ENCODE measurements at regions not wholly inside any gene's neighbourhood (a gene's known extent, or its start where the extent isn't known, plus 50 kb on each side); places are given as distances from the start of the nearest gene placed in this dataset.

DNA sequence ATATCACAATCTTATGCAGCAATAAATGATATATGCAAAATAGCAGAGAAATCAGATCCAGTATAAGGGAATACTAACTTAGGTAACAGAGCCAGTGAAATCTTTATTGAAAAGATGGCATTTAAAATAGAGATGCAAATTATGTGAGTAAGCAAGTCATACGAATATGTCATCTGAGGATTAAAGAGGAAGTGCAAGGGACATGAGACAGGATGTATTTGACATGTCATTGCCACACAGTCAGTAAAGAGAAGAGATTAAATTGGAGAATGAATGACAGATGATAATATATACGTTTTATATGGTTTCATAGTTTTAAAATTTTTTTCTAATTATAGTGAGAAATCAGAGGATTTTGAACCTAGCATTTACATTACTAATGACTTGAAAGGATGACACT lies 426.4 kb downstream of the SLITRK5 start:
- no peak overlapping the region for H3K27ac ChIP-seq
- no peaks in the 10 kb centered on the region for H3K36me3 ChIP-seq
- no peak overlapping the region for H3K4me3 ChIP-seq
- H3K27me3 ChIP-seq (replicated peaks; ENCODE audit: insufficient read depth), result no peaks in the 10 kb centered on the region
- ATAC-seq (ENCODE audit: insufficient number of reproducible peaks, low FRiP score, low read depth), result no peak
- DNase-seq (ENCODE audit: low spot score), result no peak
- no peaks in the 10 kb centered on the region for H3K9me3 ChIP-seq
- TF ChIP-seq, protein P1, sequence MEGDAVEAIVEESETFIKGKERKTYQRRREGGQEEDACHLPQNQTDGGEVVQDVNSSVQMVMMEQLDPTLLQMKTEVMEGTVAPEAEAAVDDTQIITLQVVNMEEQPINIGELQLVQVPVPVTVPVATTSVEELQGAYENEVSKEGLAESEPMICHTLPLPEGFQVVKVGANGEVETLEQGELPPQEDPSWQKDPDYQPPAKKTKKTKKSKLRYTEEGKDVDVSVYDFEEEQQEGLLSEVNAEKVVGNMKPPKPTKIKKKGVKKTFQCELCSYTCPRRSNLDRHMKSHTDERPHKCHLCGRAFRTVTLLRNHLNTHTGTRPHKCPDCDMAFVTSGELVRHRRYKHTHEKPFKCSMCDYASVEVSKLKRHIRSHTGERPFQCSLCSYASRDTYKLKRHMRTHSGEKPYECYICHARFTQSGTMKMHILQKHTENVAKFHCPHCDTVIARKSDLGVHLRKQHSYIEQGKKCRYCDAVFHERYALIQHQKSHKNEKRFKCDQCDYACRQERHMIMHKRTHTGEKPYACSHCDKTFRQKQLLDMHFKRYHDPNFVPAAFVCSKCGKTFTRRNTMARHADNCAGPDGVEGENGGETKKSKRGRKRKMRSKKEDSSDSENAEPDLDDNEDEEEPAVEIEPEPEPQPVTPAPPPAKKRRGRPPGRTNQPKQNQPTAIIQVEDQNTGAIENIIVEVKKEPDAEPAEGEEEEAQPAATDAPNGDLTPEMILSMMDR (IDR thresholded peaks at IDR 0.05), result no peak
- no peaks in the 10 kb centered on the region for H3K4me1 ChIP-seq (ENCODE audit: control insufficient read depth in 1 of 2, low read depth in 2 of 2)

GRCh38 chr13:88103824-88104223 lies 432.7 kb downstream of the SLITRK5 start:
- DNase-seq (ENCODE audit: low spot score), result no peak
- Histone ChIP-seq H3K27ac (peak overlapping the region; percentile 10 to 29), H3K4me3 (no peak overlapping the region), H3K36me3 (no peaks in the 10 kb centered on the region), H3K4me1 (ENCODE audit: control insufficient read depth in 1 of 2, low read depth in 2 of 2) (peaks cover 4 to 10% of the 10 kb centered on the region in 2 donors), H3K27me3 (replicated peaks; ENCODE audit: insufficient read depth) (no peaks in the 10 kb centered on the region), H3K9me3 (no peaks in the 10 kb centered on the region)
- no peak for ATAC-seq (ENCODE audit: insufficient number of reproducible peaks, low FRiP score, low read depth)
- TF ChIP-seq, protein P1 (IDR thresholded peaks at IDR 0.05), result no peak

DNA sequence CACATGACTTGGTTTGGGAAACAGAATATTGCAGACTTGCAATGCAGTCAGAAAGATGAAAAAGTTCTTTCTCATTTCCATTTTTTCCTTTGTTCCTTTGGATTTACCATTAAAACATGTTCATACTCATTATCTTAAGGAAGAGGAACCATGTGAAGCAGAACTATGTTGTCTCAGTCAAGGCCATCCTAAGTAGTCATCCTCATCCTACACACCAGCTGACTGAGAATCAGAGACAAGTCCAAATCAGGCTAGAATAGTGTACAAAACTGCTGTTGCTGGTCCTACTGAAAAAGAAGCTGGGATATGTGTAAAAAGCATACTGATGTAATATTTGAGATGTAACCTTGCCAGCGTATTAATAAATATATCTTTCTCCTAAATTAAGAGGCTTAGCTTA lies 433.4 kb downstream of the SLITRK5 start:
- Histone ChIP-seq H3K27me3 (replicated peaks; ENCODE audit: insufficient read depth) (no peaks in the 10 kb centered on the region), H3K36me3 (no peaks in the 10 kb centered on the region), H3K9me3 (no peaks in the 10 kb centered on the region), H3K4me1 (ENCODE audit: control insufficient read depth in 1 of 2, low read depth in 2 of 2) (peaks cover 4 to 10% of the 10 kb centered on the region in 2 donors), H3K27ac (no peak overlapping the region), H3K4me3 (no peak overlapping the region)
- TF ChIP-seq, protein P1 (IDR thresholded peaks at IDR 0.05), result no peak
- DNase-seq (ENCODE audit: low spot score), result no peak
- no peak for ATAC-seq (ENCODE audit: insufficient number of reproducible peaks, low FRiP score, low read depth)

GRCh38 chr13:88107570-88107969 lies 436.4 kb downstream of the SLITRK5 start:
- TF ChIP-seq, protein P1 (IDR thresholded peaks at IDR 0.05), result no peak
- no peaks in the 10 kb centered on the region for H3K27me3 ChIP-seq (replicated peaks; ENCODE audit: insufficient read depth)
- no peak for DNase-seq (ENCODE audit: low spot score)
- H3K4me1 ChIP-seq (ENCODE audit: control insufficient read depth in 1 of 2, low read depth in 2 of 2), result peaks cover 4 to 10% of the 10 kb centered on the region in 2 donors
- no peak overlapping the region for H3K27ac ChIP-seq
- no peaks in the 10 kb centered on the region for H3K36me3 ChIP-seq
- no peak overlapping the region for H3K4me3 ChIP-seq
- no peak for ATAC-seq (ENCODE audit: insufficient number of reproducible peaks, low FRiP score, low read depth)
- H3K9me3 ChIP-seq, result no peaks in the 10 kb centered on the region

DNA sequence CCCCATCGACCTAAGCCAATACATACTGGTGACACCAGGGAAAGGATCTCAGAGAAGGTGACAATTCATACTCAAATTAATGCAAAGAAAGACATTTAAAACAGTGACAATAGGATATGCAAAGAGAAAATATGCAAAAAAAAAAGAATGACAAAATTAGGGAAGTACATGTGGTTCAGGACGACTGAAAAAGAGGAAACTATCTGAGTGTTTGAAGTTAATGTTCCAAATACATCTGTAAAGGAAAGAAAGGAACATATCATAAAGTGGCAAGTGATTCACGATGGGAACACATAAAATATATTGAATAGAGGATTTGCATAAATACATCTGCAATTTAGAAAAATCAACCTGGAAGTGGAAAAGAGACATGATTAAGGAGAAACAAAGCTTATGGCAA lies 441.4 kb downstream of the SLITRK5 start:
- TF ChIP-seq, protein P1 (IDR thresholded peaks at IDR 0.05), result no peak
- Histone ChIP-seq H3K27ac (no peak overlapping the region), H3K36me3 (no peaks in the 10 kb centered on the region), H3K27me3 (replicated peaks; ENCODE audit: insufficient read depth) (no peaks in the 10 kb centered on the region), H3K9me3 (no peaks in the 10 kb centered on the region), H3K4me1 (ENCODE audit: control insufficient read depth in 1 of 2, low read depth in 2 of 2) (no peaks in the 10 kb centered on the region), H3K4me3 (no peak overlapping the region)
- ATAC-seq (ENCODE audit: insufficient number of reproducible peaks, low FRiP score, low read depth) (no peak), DNase-seq (ENCODE audit: low spot score) (no peak)

Data from thoracic aorta (tissue), 2 donors.